Fibroblast of peridontal ligament (primary cell): ENCODE measurements at regions not wholly inside any gene's neighbourhood (a gene's known extent, or its start where the extent isn't known, plus 50 kb on each side); places are given as distances from the start of the nearest gene placed in this dataset.

Experiments used
- DNase-seq: peaks from one replicate; pipeline ENCODE4 v3.0.0-alpha.2; 2010; ENCODE audit errors: extremely low read depth

GRCh38 chr19:31119951-31120690, 229.1 kb downstream of the TSHZ3 start:
- peak; percentile 53 for DNase-seq

- no peak for DNase-seq
Measured at GRCh38 chr19:31118986-31119385, 230.2 kb downstream of the TSHZ3 start.

GRCh38 chr19:31118287-31118955, 230.8 kb downstream of the TSHZ3 start:
- no peak for DNase-seq

- no peak for DNase-seq
Measured at GRCh38 chr19:31114585-31114984, 234.7 kb downstream of the TSHZ3 start.

GRCh38 chr19:31113293-31113692, 235.9 kb downstream of the TSHZ3 start:
- DNase-seq = peak; percentile 27

GRCh38 chr19:31112158-31112557, 237.1 kb downstream of the TSHZ3 start:
- DNase-seq = no peak

GRCh38 chr19:31111741-31112140, 237.5 kb downstream of the TSHZ3 start:
- no peak for DNase-seq

- peak; percentile 73 for DNase-seq
Measured at GRCh38 chr19:31110336-31110735, 238.9 kb downstream of the TSHZ3 start.

GRCh38 chr19:31109636-31110035, 239.6 kb downstream of the TSHZ3 start:
- no peak for DNase-seq

- DNase-seq = no peak
Measured at GRCh38 chr19:31107096-31107495, 242.1 kb downstream of the TSHZ3 start.

- no peak for DNase-seq
Measured at GRCh38 chr19:31105761-31106160, 243.5 kb downstream of the TSHZ3 start.

GRCh38 chr19:31104451-31104850, 244.8 kb downstream of the TSHZ3 start:
- no peak for DNase-seq

GRCh38 chr19:31103228-31103627, 246.0 kb downstream of the TSHZ3 start:
- no peak for DNase-seq

GRCh38 chr19:31102674-31103073, 246.6 kb downstream of the TSHZ3 start:
- DNase-seq = no peak

- DNase-seq = peak; percentile 10
Measured at GRCh38 chr19:31100981-31101380, 248.3 kb downstream of the TSHZ3 start.

GRCh38 chr19:31100206-31100590, 249.0 kb downstream of the TSHZ3 start:
- no peak for DNase-seq

GRCh38 chr19:31099515-31100205, 249.6 kb downstream of the TSHZ3 start:
- peak; percentile 60 for DNase-seq

GRCh38 chr19:31098836-31099235, 250.4 kb downstream of the TSHZ3 start:
- peak; percentile 12 for DNase-seq

GRCh38 chr19:31096935-31097545, 252.2 kb downstream of the TSHZ3 start:
- no peak for DNase-seq

GRCh38 chr19:31096062-31096830, 253.0 kb downstream of the TSHZ3 start:
- DNase-seq = no peak

GRCh38 chr19:31095100-31095804, 254.0 kb downstream of the TSHZ3 start:
- no peak for DNase-seq
